ENCODE measurements at regions not wholly inside any gene's neighbourhood (a gene's known extent, or its start where the extent isn't known, plus 50 kb on each side); places are given as distances from the start of the nearest gene placed in this dataset.

GRCh38 chr7:25633426-25634036 is 405.2 kb upstream of the NPVF start:
- H3K27me3 ChIP-seq = no peaks in the 10 kb centered on the region
- no peaks in the 10 kb centered on the region for H3K9me3 ChIP-seq
- no peak overlapping the region for H3K4me3 ChIP-seq
- H3K27ac ChIP-seq = no peak overlapping the region
- H3K4me1 ChIP-seq = no peaks in the 10 kb centered on the region
- H3K36me3 ChIP-seq = no peaks in the 10 kb centered on the region
- no peak for TF ChIP-seq POLR2AphosphoS5 (IDR thresholded peaks at IDR 0.05)
- no peak for TF ChIP-seq POLR2A (IDR thresholded peaks at IDR 0.05)
- TF ChIP-seq CTCF (IDR thresholded peaks at IDR 0.05) = no peak
- intact Hi-C loops (cut with DNase I; ENCODE audit: low total_unique reads) = no loop called here
- no peak for DNase-seq (ENCODE audit: low spot score in 2 of 2)

GRCh38 chr7:25636168-25636567 is 407.9 kb upstream of the NPVF start:
- no peak for DNase-seq (ENCODE audit: low spot score in 2 of 2)
- H3K27ac ChIP-seq = no peak overlapping the region
- H3K36me3 ChIP-seq = no peaks in the 10 kb centered on the region
- H3K4me1 ChIP-seq = no peaks in the 10 kb centered on the region
- TF ChIP-seq POLR2A (IDR thresholded peaks at IDR 0.05) (no peak), POLR2AphosphoS5 (IDR thresholded peaks at IDR 0.05) (no peak), CTCF (IDR thresholded peaks at IDR 0.05) (no peak)
- intact Hi-C loops (cut with DNase I; ENCODE audit: low total_unique reads) = no loop called here
- H3K27me3 ChIP-seq = no peaks in the 10 kb centered on the region
- H3K9me3 ChIP-seq = no peaks in the 10 kb centered on the region
- no peak overlapping the region for H3K4me3 ChIP-seq

GRCh38 chr7:25636871-25637283 is 408.6 kb upstream of the NPVF start:
- no peaks in the 10 kb centered on the region for H3K36me3 ChIP-seq
- no peak overlapping the region for H3K27ac ChIP-seq
- TF ChIP-seq POLR2A (IDR thresholded peaks at IDR 0.05) = no peak
- no peak for TF ChIP-seq POLR2AphosphoS5 (IDR thresholded peaks at IDR 0.05)
- no peak overlapping the region for H3K4me3 ChIP-seq
- no peaks in the 10 kb centered on the region for H3K9me3 ChIP-seq
- intact Hi-C loops (cut with DNase I; ENCODE audit: low total_unique reads) = no loop called here
- no peak for DNase-seq (ENCODE audit: low spot score in 2 of 2)
- no peaks in the 10 kb centered on the region for H3K4me1 ChIP-seq
- no peaks in the 10 kb centered on the region for H3K27me3 ChIP-seq

- Histone ChIP-seq H3K4me1 (no peaks in the 10 kb centered on the region), H3K9me3 (no peaks in the 10 kb centered on the region), H3K27ac (no peak overlapping the region), H3K27me3 (no peaks in the 10 kb centered on the region), H3K36me3 (no peaks in the 10 kb centered on the region), H3K4me3 (no peak overlapping the region)
- intact Hi-C loops (cut with DNase I; ENCODE audit: low total_unique reads) = no loop called here
- no peak for DNase-seq (ENCODE audit: low spot score in 2 of 2)
- no peak for TF ChIP-seq CTCF (IDR thresholded peaks at IDR 0.05)
- TF ChIP-seq POLR2AphosphoS5 (IDR thresholded peaks at IDR 0.05) = no peak
- TF ChIP-seq POLR2A (IDR thresholded peaks at IDR 0.05) = no peak
Measured at GRCh38 chr7:25638068-25638467, 409.8 kb upstream of the NPVF start.

GRCh38 chr7:25638590-25639244 is 410.4 kb upstream of the NPVF start:
- Histone ChIP-seq H3K36me3 (no peaks in the 10 kb centered on the region), H3K4me3 (no peak overlapping the region), H3K9me3 (no peaks in the 10 kb centered on the region), H3K4me1 (no peaks in the 10 kb centered on the region), H3K27me3 (no peaks in the 10 kb centered on the region), H3K27ac (no peak overlapping the region)
- TF ChIP-seq POLR2AphosphoS5 (IDR thresholded peaks at IDR 0.05) (no peak), CTCF (IDR thresholded peaks at IDR 0.05) (no peak), POLR2A (IDR thresholded peaks at IDR 0.05) (no peak)
- intact Hi-C loops (cut with DNase I; ENCODE audit: low total_unique reads) = no loop called here
- no peak for DNase-seq (ENCODE audit: low spot score in 2 of 2)

Data from breast epithelium (tissue), 4 donors.